Panc1 (cell line): ENCODE measurements at regions not wholly inside any gene's neighbourhood (a gene's known extent, or its start where the extent isn't known, plus 50 kb on each side); places are given as distances from the start of the nearest gene placed in this dataset.

Experiments used
- ATAC-seq: fragments of 200-7000 bp; cut with Tn5 transposase; 2 replicates; pipeline ENCODE4 v1.9.1; 2020; ENCODE audit warnings: mild to moderate bottlenecking, moderate library complexity
- BruUV-seq: library from RNA; stranded (reverse); fragments of 400-500 nt; replicated peaks from 2 replicates; lab custom pipeline; 2021; lab: Mats Ljungman, UMichigan
- CTCF ChIA-PET: fragments of 300-600 bp; sonication (Branson Sonifier 250); formaldehyde crosslinking; loops from one replicate; lab custom pipeline; 2022; ENCODE audit warnings: antibody characterized with exemption; lab: Charles Lee
- POLR2A ChIA-PET: fragments of 300-600 bp; sonication (Branson Sonifier 250); formaldehyde crosslinking; loops from one replicate; lab custom pipeline; 2022; ENCODE audit warnings: antibody characterized with exemption; lab: Charles Lee
- DNase-seq: peaks from one replicate; pipeline ENCODE4 v3.0.0-alpha.2; 2010; ENCODE audit warnings: low read depth, low spot score
- H3K27ac ChIP-seq: 2 replicates; pipeline ENCODE4 v1.5.1; 2011; ENCODE audit warnings: mild to moderate bottlenecking, low read length, inconsistent platforms
- H3K27me3 ChIP-seq: fragments of 200-500 bp; sonication (Bioruptor generic); 2 replicates; pipeline ENCODE4 v1.6.0; 2014; ENCODE audit warnings: low read length, inconsistent platforms; ENCODE audit not compliant: control insufficient read depth, insufficient read depth
- H3K36me3 ChIP-seq: fragments of 200-500 bp; sonication (Bioruptor generic); 2 replicates; pipeline ENCODE4 v1.5.1; 2014; ENCODE audit warnings: inconsistent platforms, mild to moderate bottlenecking, low read length, moderate library complexity; ENCODE audit not compliant: control insufficient read depth, insufficient read depth
- H3K4me1 ChIP-seq: 2 replicates; pipeline ENCODE4 v1.5.1; 2011; ENCODE audit warnings: inconsistent platforms, mild to moderate bottlenecking, low read length, moderate library complexity; ENCODE audit not compliant: control insufficient read depth, insufficient read depth
- H3K4me3 ChIP-seq, 2 experiments: 2 replicates each; pipeline ENCODE4 v1.5.1; 2011 to 2012; ENCODE audit warnings: low read depth in 2 of 2, low read length in 2 of 2, mild to moderate bottlenecking in 2 of 2, inconsistent platforms in 1 of 2, moderate library complexity in 1 of 2
- H3K9me3 ChIP-seq: fragments of 200-500 bp; sonication (Bioruptor generic); 2 replicates; pipeline ENCODE4 v1.5.1; 2014; ENCODE audit warnings: low read depth, mild to moderate bottlenecking, inconsistent platforms, low read length, moderate library complexity; ENCODE audit not compliant: control insufficient read depth, insufficient read depth
- CTCF ChIP-seq: fragments of 450-650 bp; IDR thresholded peaks from 2 replicates; pipeline ENCODE4 v1.5.1; 2017; ENCODE audit warnings: mild to moderate bottlenecking
- POLR2AphosphoS5 ChIP-seq: IDR thresholded peaks from 2 replicates; pipeline ENCODE4 v1.6.1; 2012; ENCODE audit warnings: mild to moderate bottlenecking, low read depth, low read length, moderate library complexity
- SIN3A ChIP-seq: IDR thresholded peaks from 2 replicates; pipeline ENCODE4 v1.6.1; 2012; ENCODE audit warnings: low read depth, mild to moderate bottlenecking, low read length, moderate library complexity, borderline replicate concordance; ENCODE audit not compliant: insufficient read depth
- TCF7L2 ChIP-seq: IDR thresholded peaks from 2 replicates; pipeline ENCODE4 v1.6.1; 2011; ENCODE audit warnings: mild to moderate bottlenecking, low read depth, low read length, inconsistent platforms
- in situ Hi-C: cut with HindIII; loops from 2 replicates; pipeline ENCODE4 v1.10.0; 2016; ENCODE audit warnings: low sequenced_read_pairs, low pct_unique_long_range_greater_than_20kb
- intact Hi-C: fragments of 100-400 bp; cut with micrococcal nuclease; formaldehyde crosslinking; loops from one replicate; pipeline ENCODE4 v1.10.0; 2022; ENCODE audit not compliant: unreplicated experiment
- TF ChIP-seq, protein P1 (sequence below), 2 experiments: IDR thresholded peaks; 2 replicates each; pipeline ENCODE4 v1.6.1; 2011 to 2012; ENCODE audit warnings: low read depth in 2 of 2, control low read depth in 1 of 2, low read length in 1 of 2, mild to moderate bottlenecking in 1 of 2, moderate library complexity in 1 of 2; ENCODE audit not compliant: insufficient read depth in 1 of 2

- TF ChIP-seq CTCF (no peak), SIN3A (no peak), TCF7L2 (no peak), POLR2AphosphoS5 (no peak)
- TF ChIP-seq, protein P1, sequence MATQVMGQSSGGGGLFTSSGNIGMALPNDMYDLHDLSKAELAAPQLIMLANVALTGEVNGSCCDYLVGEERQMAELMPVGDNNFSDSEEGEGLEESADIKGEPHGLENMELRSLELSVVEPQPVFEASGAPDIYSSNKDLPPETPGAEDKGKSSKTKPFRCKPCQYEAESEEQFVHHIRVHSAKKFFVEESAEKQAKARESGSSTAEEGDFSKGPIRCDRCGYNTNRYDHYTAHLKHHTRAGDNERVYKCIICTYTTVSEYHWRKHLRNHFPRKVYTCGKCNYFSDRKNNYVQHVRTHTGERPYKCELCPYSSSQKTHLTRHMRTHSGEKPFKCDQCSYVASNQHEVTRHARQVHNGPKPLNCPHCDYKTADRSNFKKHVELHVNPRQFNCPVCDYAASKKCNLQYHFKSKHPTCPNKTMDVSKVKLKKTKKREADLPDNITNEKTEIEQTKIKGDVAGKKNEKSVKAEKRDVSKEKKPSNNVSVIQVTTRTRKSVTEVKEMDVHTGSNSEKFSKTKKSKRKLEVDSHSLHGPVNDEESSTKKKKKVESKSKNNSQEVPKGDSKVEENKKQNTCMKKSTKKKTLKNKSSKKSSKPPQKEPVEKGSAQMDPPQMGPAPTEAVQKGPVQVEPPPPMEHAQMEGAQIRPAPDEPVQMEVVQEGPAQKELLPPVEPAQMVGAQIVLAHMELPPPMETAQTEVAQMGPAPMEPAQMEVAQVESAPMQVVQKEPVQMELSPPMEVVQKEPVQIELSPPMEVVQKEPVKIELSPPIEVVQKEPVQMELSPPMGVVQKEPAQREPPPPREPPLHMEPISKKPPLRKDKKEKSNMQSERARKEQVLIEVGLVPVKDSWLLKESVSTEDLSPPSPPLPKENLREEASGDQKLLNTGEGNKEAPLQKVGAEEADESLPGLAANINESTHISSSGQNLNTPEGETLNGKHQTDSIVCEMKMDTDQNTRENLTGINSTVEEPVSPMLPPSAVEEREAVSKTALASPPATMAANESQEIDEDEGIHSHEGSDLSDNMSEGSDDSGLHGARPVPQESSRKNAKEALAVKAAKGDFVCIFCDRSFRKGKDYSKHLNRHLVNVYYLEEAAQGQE (IDR thresholded peaks at IDR 0.05; ENCODE audit: insufficient read depth in 1 of 2, low read depth in 2 of 2, low read length in 1 of 2): no peak
- Histone ChIP-seq H3K36me3 (no peaks in the 10 kb centered on the region), H3K4me1 (no peaks in the 10 kb centered on the region), H3K27ac (no peak overlapping the region), H3K9me3 (no peaks in the 10 kb centered on the region), H3K27me3 (no peaks in the 10 kb centered on the region; the same call in 1 of the 2 replicates), H3K4me3 (no peak overlapping the region)
- intact Hi-C loops (no loop called here), in situ Hi-C loops (no loop called here)
- ChIA-PET POLR2A (no interaction called here), CTCF (no interaction called here)
- DNase-seq (no peak), ATAC-seq (no peak)
- BruUV-seq: no TSS peak
These were observed 699.7 kb upstream of the TBX3 start for GRCh38 chr12:115383668-115384067.

GRCh38 chr12:115382681-115383080 is 698.7 kb upstream of the TBX3 start:
- no TSS peak for BruUV-seq
- Histone ChIP-seq H3K36me3 (no peaks in the 10 kb centered on the region), H3K4me1 (no peaks in the 10 kb centered on the region), H3K27ac (no peak overlapping the region), H3K27me3 (no peaks in the 10 kb centered on the region; the same call in 1 of the 2 replicates), H3K9me3 (no peaks in the 10 kb centered on the region), H3K4me3 (no peak overlapping the region)
- in situ Hi-C loops (no loop called here), intact Hi-C loops (no loop called here)
- CTCF ChIA-PET: no interaction called here
- POLR2A ChIA-PET: no interaction called here
- ATAC-seq (no peak), DNase-seq (no peak)
- TF ChIP-seq, protein P1 (IDR thresholded peaks at IDR 0.05; ENCODE audit: insufficient read depth in 1 of 2, low read depth in 2 of 2, low read length in 1 of 2): no peak
- TF ChIP-seq TCF7L2: no peak
- TF ChIP-seq CTCF: no peak
- TF ChIP-seq POLR2AphosphoS5: no peak
- no peak for TF ChIP-seq SIN3A
